IgD-negative memory B cell (primary cell): ENCODE measurements at regions not wholly inside any gene's neighbourhood (a gene's known extent, or its start where the extent isn't known, plus 50 kb on each side); places are given as distances from the start of the nearest gene placed in this dataset.

ENCODE experiments used
- H3K27ac Mint-ChIP-seq, 3 donors: one replicate each; pipeline ENCODE4 v1.8.0; 2020 to 2022; ENCODE audit warnings: mild to moderate bottlenecking in 3 of 3, mixed read lengths in 3 of 3, moderate library complexity in 1 of 3
- H3K27me3 Mint-ChIP-seq: one replicate; pipeline ENCODE4 v1.8.0; 2021; ENCODE audit warnings: mixed read lengths
- H3K36me3 Mint-ChIP-seq: one replicate; pipeline ENCODE4 v1.8.0; 2020; ENCODE audit warnings: mild to moderate bottlenecking, mixed read lengths
- H3K4me1 Mint-ChIP-seq, 3 donors: one replicate each; pipeline ENCODE4 v1.8.0; 2020 to 2022; ENCODE audit warnings: mixed read lengths in 3 of 3, mild to moderate bottlenecking in 1 of 3
- H3K4me3 Mint-ChIP-seq, 4 donors: one replicate each; pipeline ENCODE4 v1.8.0; 2020 to 2022; ENCODE audit warnings: mild to moderate bottlenecking in 4 of 4, mixed read lengths in 4 of 4, moderate library complexity in 3 of 4
- H3K9me3 Mint-ChIP-seq, 3 donors: one replicate each; pipeline ENCODE4 v1.8.0; 2020 to 2021; ENCODE audit warnings: mixed read lengths in 3 of 3, mild to moderate bottlenecking in 1 of 3

DNA sequence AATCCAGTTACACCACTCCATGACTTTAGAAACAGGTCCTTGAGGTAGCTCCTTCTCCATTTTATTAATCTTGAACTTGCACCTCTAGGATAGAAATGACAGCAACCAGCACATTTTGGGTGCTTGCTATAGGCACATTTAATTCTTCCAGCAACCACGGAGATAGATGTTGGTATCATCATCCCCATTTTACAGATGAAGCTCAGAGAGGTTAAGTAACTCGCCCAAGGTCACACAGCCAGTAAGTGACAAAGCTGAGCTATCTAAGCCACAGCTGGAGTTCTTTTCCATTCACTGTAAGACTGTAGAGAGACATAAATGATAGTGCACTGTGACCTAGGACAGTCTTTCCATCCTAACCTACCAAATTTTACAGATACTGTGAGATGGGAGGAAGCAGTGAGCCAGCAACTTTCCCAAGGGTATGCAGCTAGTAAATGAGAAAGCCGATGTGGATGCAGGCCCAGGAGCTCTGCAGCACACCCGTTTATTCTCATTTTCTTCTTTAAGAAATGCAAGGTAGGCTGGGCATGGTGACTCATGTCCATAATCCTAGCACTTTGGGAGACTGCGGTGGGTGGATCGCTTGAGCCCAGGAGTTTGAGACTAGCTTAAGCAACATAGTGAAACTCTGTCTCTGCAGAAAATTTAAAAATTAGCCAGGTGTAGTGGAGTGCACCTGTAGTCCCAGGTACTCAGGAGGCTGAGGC lies 103.2 kb downstream of the TBX5 start:
- H3K4me3 Mint-ChIP-seq, result no peak overlapping the region
- H3K27me3 Mint-ChIP-seq, result peaks cover 5% of the 10 kb centered on the region
- H3K36me3 Mint-ChIP-seq, result no peaks in the 10 kb centered on the region
- no peak overlapping the region for H3K27ac Mint-ChIP-seq
- no peaks in the 10 kb centered on the region for H3K4me1 Mint-ChIP-seq
- H3K9me3 Mint-ChIP-seq, result peaks cover 1 to 4% (median 2%) of the 10 kb centered on the region in 3 donors

DNA sequence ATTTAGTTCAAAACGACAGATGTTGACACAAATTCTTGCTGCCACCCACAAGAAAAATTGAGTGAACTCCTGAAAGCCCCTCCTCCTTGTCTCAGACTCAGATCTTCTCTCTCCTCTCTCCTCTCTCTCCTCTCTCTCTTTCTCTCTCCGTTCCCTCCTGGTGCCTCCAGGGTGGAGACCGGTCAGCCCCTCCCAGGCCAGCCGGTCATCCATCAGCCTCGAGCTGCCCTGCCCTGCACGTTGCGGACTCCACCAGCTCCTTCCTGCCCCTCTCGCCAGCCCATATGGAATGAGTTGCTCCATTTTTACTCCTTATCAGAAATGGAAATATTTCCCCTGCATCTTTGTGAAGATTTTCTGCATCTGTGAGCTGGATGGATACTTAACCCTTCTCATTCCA lies 103.8 kb downstream of the TBX5 start:
- Mint-ChIP-seq H3K27ac (no peak overlapping the region), H3K36me3 (no peaks in the 10 kb centered on the region), H3K4me3 (no peak overlapping the region), H3K27me3 (peaks cover 5% of the 10 kb centered on the region), H3K4me1 (no peaks in the 10 kb centered on the region), H3K9me3 (peaks cover 0 to 4% (median 2%) of the 10 kb centered on the region in 3 donors)

DNA sequence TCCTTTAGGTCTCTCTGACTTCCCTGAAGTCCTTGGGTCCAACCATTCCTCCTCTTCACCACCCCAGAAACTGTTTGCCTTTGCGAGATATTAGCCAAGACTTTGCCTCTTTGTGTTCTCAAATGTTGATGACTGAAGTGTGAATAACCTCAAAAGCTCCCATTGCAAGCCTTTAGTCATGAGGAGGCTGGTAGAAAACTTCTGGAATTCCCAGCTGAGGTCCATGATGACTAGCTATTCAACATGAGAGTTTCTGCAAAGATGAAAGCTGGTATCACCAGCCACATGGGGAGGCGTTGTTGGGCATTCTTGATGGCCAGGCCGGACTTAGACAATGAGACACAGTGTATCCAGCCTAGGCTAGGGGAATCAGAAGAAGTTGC lies 111.7 kb downstream of the TBX5 start:
- Mint-ChIP-seq H3K4me1 (no peaks in the 10 kb centered on the region), H3K27me3 (peaks cover 2% of the 10 kb centered on the region), H3K9me3 (peaks cover 2 to 5% (median 3%) of the 10 kb centered on the region in 3 donors), H3K27ac (no peak overlapping the region), H3K36me3 (no peaks in the 10 kb centered on the region), H3K4me3 (no peak overlapping the region)

DNA sequence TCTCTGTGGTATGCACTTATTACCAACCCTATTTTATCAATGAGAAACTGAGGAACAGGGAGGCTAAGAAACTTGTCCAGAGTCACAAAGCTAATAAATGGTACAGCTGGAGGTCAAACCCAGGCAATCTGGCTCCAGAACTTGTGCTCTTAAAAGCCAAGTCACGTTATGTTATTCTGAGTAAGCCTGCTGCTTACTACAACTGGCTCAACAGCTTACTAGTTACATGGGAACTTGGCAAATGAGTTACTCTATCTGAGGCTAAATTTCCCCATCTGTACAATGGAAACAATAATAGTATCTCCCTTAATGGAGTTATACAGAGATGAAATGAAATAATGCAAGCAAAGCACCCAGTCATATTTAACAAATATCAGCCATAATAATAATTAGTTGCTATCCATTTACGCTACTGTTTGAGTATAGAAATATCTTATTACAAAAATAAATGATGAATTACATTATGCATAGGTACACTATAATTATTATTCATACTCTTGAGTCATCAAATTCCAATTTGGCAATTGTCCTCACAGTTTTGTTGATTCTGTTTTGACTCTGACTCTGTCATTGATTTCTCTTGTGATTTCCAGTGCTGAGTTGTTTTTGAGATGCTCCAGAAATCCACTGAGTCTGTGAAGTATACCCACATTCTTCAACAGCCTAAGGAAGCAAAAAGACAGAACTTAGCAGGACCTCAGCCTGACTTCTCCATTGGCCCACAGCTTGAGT lies 112.2 kb downstream of the TBX5 start:
- H3K4me3 Mint-ChIP-seq, result no peak overlapping the region
- no peak overlapping the region for H3K27ac Mint-ChIP-seq
- peaks cover 2 to 6% (median 3%) of the 10 kb centered on the region in 3 donors for H3K9me3 Mint-ChIP-seq
- peaks cover 2% of the 10 kb centered on the region for H3K27me3 Mint-ChIP-seq
- no peaks in the 10 kb centered on the region for H3K36me3 Mint-ChIP-seq
- no peaks in the 10 kb centered on the region for H3K4me1 Mint-ChIP-seq

DNA sequence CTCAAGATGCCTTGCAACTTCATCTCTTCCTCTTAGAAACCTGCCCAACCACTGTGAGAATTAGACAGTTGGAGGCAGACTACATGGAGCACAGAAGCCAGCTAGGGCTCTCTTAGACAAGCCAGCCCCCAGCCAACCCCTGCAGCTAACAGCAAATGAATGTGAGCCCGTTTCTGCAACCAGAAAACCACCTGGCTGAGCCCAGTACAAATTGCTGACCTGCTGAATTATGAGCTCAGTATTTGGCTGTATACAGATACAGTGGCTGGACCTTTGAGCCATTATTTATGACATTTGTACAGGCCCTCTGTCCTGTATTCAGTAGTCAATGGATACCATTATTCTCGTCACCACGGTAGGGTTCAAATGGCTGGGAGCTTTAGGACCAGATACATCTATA lies 112.9 kb downstream of the TBX5 start:
- Mint-ChIP-seq H3K36me3 (no peaks in the 10 kb centered on the region), H3K4me3 (no peak overlapping the region), H3K4me1 (no peaks in the 10 kb centered on the region), H3K27ac (no peak overlapping the region), H3K27me3 (peaks cover 2% of the 10 kb centered on the region), H3K9me3 (peaks cover 2 to 7% (median 3%) of the 10 kb centered on the region in 3 donors)

DNA sequence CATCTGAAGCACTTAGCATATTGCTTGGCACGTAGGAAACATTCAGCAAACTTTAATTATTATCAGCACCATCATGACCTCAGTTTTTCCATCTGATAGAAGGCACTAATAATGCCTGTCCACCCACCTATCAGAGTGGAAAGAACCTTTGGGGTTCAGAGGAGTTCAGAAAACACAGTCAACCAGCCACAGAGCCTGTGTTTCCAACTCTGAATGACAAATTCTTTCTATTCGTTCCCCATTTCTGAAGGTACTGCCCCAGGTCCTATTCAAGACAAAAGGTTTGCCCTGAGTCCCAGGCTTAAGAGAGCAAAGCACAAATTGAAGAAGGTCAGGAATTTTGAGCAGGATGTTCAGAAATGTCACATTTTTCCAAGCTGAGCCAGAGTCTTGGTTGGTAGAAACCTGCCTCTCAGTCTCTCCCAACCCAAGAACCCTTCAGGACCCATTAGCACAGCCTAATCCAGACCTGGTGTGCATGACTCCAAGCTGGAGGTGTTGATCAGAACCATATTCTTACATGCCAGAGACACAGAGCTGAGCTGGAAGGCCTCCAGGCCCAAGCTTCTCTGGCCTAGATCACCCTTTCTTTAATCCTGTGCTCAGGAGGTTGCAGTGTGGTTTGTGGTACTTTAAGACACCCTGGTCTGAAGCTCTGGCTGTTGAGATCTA lies 114.4 kb downstream of the TBX5 start:
- no peaks in the 10 kb centered on the region for H3K36me3 Mint-ChIP-seq
- no peaks in the 10 kb centered on the region for H3K4me1 Mint-ChIP-seq
- H3K9me3 Mint-ChIP-seq, result peaks cover 0 to 5% (median 2%) of the 10 kb centered on the region in 3 donors
- H3K27me3 Mint-ChIP-seq, result peaks cover 5% of the 10 kb centered on the region
- H3K27ac Mint-ChIP-seq, result no peak overlapping the region
- no peak overlapping the region for H3K4me3 Mint-ChIP-seq

DNA sequence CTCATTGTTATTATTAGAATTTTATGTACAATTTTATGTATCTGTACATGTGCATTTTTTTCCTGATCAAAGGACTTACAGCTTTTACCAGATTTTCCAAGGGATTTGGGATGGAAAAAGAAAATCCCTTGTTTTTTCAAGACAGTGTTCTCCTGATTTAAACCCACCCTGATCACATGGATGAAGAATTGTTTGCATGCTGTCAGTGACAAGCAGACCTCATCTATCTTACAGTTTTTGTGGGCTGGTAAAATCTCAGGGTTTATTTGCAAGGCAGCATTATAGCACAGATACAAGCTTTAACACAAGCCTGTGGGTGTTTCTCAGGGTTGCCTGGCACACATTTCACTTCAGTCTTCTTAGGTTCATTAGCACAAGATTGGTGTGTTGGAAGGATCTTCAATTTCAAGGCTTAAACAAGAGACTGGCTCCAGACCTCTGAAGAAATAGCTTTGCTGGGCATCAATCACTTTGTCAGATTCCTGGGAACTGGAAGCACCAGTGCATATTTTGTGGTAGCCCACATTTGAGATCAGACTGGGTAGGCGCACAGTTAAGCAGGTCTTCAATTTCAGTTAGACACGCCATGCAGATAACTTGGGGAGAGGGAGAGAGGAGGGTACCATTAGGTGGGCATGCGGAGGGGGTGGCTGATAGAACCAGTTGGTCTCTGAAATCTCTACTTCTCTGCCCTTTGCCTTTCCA lies 118.0 kb downstream of the TBX5 start:
- H3K36me3 Mint-ChIP-seq, result no peaks in the 10 kb centered on the region
- H3K4me3 Mint-ChIP-seq, result no peak overlapping the region
- H3K27ac Mint-ChIP-seq, result no peak overlapping the region
- H3K4me1 Mint-ChIP-seq, result no peaks in the 10 kb centered on the region
- H3K9me3 Mint-ChIP-seq, result peaks cover 0 to 2% (median 0%) of the 10 kb centered on the region in 3 donors
- peaks cover 5% of the 10 kb centered on the region for H3K27me3 Mint-ChIP-seq

DNA sequence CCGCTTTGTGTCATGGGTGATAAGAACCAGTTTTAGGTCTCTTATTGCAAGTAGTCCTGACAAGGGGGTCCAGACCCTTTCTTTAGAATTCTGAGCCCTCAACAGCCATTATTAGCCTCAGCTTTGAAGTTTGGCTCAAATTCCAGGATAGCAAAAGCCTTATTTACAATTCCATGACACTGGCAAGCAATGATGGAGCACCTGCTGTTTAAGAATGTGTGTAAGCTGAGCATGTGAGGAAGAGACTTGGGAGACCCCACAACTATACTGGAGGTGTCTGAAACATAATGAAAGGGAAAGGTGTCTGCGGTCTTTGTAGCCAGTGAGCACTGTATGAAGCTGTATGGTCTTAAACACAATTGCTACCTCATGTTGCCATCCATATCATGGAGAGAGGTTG lies 119.8 kb downstream of the TBX5 start:
- Mint-ChIP-seq H3K4me3 (no peak overlapping the region), H3K36me3 (no peaks in the 10 kb centered on the region), H3K27me3 (peaks cover 3% of the 10 kb centered on the region), H3K27ac (no peak overlapping the region), H3K4me1 (no peaks in the 10 kb centered on the region), H3K9me3 (peaks cover 0 to 2% (median 0%) of the 10 kb centered on the region in 3 donors)

DNA sequence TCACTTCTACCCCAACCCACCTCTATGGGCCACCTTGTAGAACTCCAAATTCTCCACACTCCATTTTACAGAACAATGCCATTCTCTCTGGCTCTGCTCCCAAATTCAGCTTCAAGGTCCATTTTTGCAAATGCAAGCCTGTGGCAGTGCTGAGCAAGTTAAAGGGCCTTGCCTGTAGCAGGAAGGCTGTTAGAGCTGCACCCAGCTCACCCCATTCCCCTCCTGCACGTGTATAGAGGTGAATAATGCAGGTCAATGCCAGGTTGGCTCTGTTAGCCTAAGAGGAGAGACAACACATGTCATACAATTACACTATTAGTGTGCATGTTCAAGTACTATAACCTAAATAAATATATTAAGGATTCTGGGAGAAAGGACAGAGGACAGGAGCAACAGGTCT lies 120.4 kb downstream of the TBX5 start:
- peaks cover 0 to 4% (median 0%) of the 10 kb centered on the region in 3 donors for H3K9me3 Mint-ChIP-seq
- peak overlapping the region in 1 of 3 donors; percentile 21 for H3K27ac Mint-ChIP-seq
- no peaks in the 10 kb centered on the region for H3K36me3 Mint-ChIP-seq
- H3K4me3 Mint-ChIP-seq, result no peak overlapping the region
- no peaks in the 10 kb centered on the region for H3K4me1 Mint-ChIP-seq
- peaks cover 3% of the 10 kb centered on the region for H3K27me3 Mint-ChIP-seq

DNA sequence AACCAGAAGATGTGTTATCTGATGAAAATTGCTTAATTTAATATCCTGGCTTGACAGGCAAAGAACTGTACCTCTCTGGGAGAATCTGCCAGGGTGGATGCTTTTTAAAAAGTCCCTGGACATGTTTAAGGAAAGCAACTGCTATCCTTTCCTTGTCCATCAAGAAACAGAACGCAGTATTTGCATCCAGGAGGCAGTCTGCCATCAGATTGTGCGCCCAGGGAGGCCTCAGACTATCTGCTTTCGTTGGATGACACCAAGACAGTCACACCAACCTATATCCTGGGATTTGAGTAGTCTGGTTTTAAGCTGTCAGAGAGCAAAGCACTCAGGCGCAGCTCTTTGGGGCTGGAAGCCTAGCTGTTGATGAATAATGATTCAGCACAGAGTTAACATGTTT lies 121.9 kb downstream of the TBX5 start:
- peaks cover 3% of the 10 kb centered on the region for H3K27me3 Mint-ChIP-seq
- H3K4me1 Mint-ChIP-seq, result no peaks in the 10 kb centered on the region
- no peak overlapping the region for H3K27ac Mint-ChIP-seq
- peaks cover 0 to 4% (median 0%) of the 10 kb centered on the region in 3 donors for H3K9me3 Mint-ChIP-seq
- no peaks in the 10 kb centered on the region for H3K36me3 Mint-ChIP-seq
- no peak overlapping the region for H3K4me3 Mint-ChIP-seq

DNA sequence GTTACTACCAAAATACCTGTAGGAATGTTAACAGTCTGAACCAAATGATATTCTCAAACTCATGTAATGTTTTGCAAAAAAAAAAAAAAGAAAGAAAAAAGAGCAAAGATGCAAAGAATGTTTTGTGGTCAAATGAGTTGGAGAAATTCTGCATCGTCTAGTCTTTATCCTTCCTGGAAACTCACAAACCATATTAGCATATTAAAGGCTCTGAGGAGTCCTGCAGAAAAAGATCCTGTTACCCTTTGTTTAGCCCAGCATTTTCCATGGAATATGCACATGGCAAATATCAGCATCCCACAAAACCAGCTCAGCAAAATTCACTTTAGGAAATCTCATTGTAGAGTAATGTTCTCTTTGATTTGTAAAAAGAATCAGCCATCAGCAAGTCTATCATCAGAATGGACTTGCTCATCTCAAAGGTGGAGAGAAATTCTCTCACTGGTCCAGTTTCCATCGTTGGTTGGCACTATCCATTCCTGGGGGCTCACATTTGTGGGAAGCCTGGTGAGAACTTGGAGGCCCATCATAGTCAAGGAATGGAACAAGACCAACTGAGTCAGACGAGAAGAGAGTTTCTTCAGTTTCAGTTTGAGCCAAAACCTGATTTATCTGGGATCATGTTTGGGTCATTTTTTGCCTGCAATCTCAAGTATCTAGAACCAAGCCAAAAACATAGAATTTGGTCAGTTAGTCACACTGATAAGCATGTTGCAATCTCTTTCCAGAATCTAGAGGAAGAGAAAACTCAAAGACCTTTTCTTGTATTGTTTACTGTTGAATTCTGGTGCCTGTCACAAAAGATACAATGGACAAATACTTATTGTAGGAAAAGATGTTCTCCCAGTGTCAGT lies 129.8 kb downstream of the TBX5 start:
- H3K4me3 Mint-ChIP-seq, result no peak overlapping the region
- peaks cover 5% of the 10 kb centered on the region for H3K27me3 Mint-ChIP-seq
- no peaks in the 10 kb centered on the region for H3K36me3 Mint-ChIP-seq
- H3K4me1 Mint-ChIP-seq, result no peaks in the 10 kb centered on the region
- H3K9me3 Mint-ChIP-seq, result peaks cover 0 to 6% (median 2%) of the 10 kb centered on the region in 3 donors
- no peak overlapping the region for H3K27ac Mint-ChIP-seq

DNA sequence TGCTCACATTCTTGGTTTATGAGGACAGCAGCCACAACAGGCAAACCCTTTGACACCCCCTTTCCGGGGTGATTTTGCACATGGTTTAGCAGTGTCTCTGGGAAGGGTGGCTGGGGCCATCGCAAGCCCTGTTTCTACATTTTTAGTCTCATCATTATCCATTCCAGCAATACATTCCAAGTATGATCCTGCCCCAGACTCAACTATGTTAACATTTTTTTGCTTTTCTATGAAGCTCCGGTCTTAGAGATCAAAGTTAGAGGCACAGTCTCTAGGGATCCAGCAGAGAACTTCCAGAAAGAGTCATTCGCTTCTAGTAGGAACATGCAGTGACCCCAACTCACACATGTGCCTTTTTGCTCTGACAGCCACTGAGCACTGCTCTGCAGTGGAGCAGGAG lies 130.9 kb downstream of the TBX5 start:
- Mint-ChIP-seq H3K4me3 (no peak overlapping the region), H3K4me1 (no peaks in the 10 kb centered on the region), H3K9me3 (peaks cover 0 to 6% (median 0%) of the 10 kb centered on the region in 3 donors), H3K27me3 (peaks cover 6% of the 10 kb centered on the region), H3K36me3 (no peaks in the 10 kb centered on the region), H3K27ac (no peak overlapping the region)

DNA sequence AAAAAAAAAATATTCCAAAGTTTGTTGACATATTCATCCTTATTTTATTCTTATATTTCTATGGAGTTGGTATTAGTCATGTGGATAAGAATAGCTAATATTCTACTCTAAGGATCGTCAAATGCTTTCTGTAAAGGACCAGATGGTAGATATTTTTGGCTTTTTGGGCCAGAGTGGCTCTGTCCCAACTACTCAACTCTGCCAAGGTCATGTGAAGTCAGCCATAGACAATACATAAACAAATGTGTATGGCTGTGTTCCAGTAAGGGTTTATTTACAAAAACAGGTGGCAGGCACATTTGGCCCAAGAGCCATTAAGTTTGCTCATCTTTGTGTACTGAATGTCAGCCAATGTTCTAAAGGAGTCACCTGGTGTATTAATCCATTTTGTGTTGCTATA lies 131.8 kb downstream of the TBX5 start:
- Mint-ChIP-seq H3K27me3 (peaks cover 6% of the 10 kb centered on the region), H3K4me3 (no peak overlapping the region), H3K4me1 (no peaks in the 10 kb centered on the region), H3K36me3 (no peaks in the 10 kb centered on the region), H3K27ac (no peak overlapping the region), H3K9me3 (peaks cover 0 to 6% (median 0%) of the 10 kb centered on the region in 3 donors)

DNA sequence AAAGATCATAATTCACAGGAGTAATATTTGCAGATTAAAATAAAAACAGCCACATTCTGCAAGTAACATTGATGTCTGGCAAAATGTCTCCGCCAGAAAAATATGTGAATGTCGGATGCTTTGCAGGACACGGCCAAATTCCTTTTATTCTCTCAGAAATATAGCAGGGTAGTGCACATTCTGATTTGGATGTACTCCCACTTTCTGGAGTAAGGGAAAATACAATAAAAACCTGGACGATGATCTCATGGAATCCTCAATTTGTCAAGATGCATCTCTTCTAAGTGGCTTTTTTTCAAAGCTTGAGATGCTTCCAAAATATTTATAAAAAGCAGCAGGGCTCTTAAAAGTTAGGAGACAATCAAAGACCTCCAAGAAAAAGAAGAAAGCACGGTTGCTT lies 133.3 kb downstream of the TBX5 start:
- no peak overlapping the region for H3K27ac Mint-ChIP-seq
- no peaks in the 10 kb centered on the region for H3K4me1 Mint-ChIP-seq
- no peak overlapping the region for H3K4me3 Mint-ChIP-seq
- H3K27me3 Mint-ChIP-seq, result peaks cover 6% of the 10 kb centered on the region
- no peaks in the 10 kb centered on the region for H3K36me3 Mint-ChIP-seq
- H3K9me3 Mint-ChIP-seq, result no peaks in the 10 kb centered on the region
